HG03159 (cell line): ENCODE measurements at regions not wholly inside any gene's neighbourhood (a gene's known extent, or its start where the extent isn't known, plus 50 kb on each side); places are given as distances from the start of the nearest gene placed in this dataset.

Experiments used
- ATAC-seq: cut with Tn5 transposase; IDR thresholded peaks from one replicate; pipeline ENCODE4 v1.9.1; 2021; ENCODE audit warnings: mild to moderate bottlenecking, moderate library complexity; ENCODE audit not compliant: unreplicated experiment

DNA sequence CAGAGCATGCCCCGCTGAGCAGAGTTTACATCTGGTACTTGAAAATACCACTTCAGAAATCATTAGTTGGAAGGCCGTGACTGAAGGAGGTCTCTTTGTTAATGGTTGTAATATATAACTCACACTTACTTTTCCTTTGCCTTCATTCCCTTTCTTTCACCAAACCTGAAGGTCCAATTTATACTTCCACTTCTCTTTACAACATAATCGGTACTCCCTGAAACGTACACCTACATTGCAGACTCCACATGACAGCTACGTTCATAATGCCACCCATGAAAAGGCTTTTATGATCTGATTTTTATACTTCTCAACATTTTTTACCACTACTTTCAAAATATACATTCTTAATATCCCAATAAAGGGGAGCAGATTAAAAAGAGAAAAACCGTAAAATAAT lies 298.7 kb downstream of the C4orf33 start:
- ATAC-seq, result no peak

DNA sequence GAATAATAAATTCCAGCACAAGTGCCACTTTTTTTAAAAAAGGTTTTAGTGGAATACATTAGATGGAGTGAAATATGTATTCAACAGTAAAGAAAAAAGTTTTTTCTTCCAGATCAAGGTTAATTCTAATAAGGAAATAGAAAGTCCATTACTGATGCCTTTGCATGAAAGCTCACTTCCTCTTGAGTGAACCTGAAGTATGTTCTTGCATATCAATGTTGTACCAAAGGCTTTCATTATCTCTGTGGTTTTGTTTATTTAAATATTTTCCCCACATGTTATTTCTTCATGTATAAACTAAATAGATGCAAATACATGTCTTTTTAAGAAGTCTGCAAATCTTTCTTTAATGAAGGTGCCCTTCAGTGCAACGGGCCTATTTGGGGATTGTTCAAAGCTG lies 307.9 kb downstream of the C4orf33 start:
- ATAC-seq, result no peak

DNA sequence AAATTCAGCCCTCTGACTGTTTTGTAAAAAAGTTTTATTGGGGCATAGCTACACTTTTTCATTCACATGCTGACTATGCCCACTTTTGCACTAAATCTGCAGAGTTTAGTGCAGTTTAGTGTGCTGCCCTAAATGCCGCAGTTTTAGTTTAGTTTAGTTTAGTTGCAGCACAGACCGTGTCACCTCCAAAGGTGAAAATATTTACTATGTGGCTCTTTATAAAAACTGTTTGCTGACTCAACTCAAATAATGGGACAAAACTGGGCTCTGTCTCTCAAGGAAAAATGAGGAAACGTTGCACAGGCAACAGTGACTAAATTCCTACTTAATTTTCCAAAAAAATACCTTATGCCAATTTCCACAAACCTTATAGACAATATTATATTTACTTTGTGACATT lies 314.2 kb downstream of the C4orf33 start:
- ATAC-seq, result no peak

DNA sequence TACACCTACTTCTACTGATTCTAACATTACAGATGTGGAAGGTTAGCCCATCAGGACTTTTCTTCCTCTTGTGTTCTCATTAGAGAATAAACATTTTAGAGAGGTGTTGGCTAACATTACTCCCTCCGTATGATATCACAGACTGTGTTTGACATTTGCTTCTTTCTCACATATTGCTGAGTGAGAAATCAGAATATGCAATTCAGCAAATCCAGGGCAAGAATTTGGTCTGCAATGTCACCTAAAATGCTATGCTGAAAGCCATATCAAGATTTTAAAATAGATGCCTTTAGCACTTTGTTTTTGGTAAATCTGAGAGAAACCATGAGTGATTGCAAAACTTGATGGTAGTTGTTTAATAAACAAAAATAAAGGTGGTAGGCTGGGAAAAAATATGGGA lies 319.1 kb downstream of the C4orf33 start:
- ATAC-seq, result no peak

DNA sequence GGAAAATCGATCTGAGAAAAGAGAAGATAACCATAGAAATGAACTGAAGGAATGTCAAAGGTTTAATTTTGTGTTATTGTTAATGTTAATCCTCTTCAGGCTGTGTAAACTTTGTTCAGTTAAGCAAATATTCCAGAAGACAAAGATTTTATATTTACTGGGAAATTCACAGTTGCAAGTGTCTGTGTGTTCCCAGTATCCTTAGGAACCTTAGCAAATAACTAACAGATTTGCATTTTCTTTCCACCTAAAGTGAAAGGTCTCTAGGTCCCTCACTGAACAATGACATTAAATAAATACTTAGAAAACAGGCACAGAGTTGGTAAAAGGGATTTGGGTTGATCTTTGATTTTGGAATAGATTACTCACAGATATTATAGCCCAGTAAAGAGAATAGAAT lies 324.7 kb downstream of the C4orf33 start:
- ATAC-seq, result no peak

DNA sequence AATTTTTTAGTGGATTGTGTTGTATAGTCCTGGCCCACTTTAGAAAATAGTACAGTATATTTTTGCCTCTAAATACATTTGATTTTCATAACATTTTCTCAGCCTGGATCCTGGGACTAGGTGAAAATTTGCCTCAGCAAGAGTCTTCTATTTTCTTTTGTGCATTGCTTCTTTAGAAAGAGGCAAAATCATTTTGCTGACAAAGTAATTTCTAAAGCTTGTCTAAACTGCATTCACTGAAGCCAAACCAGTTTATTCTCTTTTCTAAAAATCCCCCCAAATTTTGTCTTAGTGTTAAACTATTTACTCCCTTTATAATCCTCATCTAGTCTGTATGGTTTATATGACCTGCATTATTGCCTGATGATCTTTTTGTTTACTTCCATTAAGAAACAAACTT lies 326.3 kb downstream of the C4orf33 start:
- ATAC-seq, result no peak

DNA sequence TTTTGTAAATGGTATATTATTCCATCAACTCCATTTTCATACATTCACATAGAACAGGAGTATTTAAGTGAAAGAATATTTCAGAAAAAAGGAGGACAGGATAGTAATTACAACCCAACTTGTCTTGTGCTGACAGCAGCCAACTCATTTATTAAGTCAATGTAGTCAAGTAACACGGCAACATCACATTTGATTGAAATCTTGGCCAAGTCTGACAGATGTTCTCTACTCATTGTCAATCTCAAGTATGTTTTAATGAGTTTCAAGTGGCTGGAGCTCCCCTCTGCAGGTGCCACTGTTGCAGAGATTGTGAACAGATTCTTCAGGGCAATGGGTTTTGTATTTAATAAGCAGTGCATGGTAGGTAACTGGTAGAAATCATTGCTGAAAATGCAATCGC lies 332.5 kb downstream of the C4orf33 start:
- no peak for ATAC-seq

DNA sequence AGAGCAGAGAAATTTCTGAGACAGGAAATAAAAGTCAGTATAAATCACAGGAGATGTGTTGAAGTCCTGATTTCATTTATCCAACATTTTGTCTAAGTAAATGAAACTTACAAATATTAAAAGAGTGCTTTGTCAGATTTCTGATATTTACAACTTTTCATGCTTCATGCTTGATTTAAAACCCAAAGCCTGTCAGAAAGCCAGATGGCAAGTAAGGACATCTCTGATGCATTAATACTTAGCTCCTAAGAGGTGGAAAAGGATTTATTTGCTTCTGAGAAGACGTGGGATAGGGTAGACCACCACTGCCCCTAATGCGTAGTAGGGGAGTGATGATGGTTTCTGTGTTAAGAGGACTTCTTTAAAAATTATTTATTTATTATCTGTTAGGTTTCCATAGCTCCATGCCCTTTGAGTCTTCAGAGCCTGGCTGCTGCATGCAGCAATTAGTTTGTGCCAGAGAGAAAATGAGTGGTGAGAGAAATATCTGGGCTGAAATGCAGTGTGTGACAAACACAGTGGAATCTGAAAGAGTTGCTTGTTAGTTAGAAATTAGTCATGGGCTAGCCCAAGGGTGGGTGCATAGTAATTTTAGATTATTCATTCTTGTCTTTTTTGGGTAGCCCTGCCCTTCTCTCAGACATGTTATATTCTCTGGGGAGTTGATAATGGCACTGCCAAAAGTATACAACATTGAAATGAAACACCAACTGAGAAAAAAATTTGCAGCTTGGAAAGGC lies 333.8 kb downstream of the C4orf33 start:
- no peak for ATAC-seq

DNA sequence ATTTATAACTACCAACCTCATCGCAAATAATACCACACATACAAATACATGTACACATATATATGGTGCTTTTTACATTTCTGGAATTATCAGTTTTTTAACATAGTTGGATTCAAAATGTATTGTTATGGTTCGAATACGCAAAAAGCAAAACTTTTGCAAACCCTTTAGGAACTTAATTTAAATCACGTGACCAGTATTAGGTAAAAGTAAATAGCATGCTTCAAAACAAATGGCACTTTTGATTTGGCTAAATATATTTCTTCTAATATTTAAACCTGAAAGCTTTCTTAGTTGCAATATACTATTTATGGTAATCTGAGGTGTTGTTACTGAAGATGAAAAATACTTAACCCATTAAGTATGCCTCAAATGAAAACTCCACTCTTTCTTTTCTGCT lies 341.4 kb downstream of the C4orf33 start:
- ATAC-seq, result no peak

DNA sequence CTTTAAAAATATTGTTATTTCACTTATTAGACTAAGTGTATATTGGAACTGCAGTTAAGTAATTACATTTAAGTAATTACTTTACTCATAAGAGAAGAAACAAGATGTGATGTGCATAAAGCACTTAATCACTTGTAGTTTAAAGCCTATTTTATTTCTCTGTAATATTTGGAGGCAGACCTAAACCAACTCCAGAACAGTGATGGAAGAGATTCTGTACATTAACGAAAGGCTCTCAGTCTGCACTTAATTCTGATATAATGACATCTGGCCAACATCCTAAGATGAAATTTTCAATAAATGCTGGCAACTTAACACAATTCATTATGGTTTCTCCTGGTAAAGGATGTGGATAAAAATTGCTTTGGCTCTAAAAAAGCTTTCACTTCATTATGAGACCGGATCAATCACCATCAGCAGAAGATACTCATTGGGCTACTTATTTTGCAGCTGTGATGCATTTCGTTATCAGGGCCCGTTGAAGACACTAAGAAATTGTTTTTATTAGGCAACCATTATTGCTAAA lies 342.6 kb downstream of the C4orf33 start:
- ATAC-seq, result no peak

DNA sequence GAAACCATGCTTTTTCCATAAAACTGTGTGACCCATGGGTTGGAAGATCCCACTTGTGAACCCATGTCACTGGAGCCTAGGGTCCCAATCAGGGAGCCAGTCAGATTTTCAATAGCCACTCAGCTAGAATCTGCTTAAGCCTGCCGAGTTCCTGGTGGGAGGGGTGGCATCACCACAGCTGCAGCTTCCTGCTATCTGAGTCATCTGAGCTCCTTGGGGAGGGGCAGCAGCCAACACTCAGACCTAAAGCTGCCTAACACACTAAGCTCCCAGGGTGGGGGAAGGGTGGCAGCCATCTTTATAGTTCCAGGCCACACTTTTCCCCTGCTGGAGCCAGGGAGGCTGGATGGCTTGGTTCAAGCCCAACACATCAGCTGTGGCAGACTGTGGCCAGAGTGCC lies 350.1 kb downstream of the C4orf33 start:
- ATAC-seq, result no peak

DNA sequence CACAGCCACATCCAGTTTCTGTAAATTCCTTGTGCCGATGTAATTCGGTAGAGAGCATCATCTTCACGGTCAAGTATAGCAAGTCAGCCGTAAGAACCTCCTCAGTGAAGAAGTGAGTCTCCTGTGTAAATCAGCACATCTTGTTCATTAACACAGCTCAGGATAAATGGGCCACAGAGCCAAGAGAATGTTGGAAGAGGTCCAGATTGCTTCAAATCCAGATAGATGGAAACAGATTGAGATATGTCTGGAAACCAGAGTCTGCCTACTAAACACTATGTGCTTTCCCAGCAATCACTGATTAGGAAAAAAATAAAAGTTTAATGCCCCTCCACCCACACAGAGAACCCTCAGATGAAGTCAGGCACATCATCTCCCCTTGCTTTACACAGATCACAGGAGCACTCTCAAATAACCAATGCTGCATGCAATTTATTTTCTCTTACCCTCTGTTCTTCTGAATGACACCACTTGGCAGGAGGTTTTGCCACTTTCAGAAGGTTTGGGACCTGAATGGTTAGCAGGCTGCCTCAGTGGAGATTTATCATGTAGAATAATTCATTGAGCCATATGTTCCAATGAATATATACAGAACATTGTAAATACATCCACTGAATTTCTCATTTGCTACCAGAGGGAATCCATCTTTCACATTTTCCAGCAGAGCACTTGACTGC lies 357.7 kb downstream of the C4orf33 start:
- no peak for ATAC-seq

DNA sequence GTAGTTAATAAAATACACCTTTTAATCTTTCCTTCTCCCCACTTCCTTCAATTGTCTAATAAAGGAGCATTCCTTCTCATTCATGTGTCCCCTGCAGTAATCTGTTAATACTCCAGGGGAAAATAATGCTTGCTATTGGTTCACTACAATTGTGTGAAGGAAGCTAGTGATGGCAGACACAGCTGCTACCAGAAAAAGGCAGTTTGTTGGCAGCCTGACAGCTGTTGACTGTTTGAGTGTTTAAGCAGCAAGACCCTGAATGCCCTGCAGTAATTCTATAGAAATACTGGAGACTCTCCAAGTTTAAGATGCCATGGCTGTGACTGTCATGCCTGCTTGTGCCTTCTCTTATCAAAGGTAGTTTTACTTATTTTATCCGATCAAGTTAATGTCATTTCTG lies 359.5 kb downstream of the C4orf33 start:
- no peak for ATAC-seq

DNA sequence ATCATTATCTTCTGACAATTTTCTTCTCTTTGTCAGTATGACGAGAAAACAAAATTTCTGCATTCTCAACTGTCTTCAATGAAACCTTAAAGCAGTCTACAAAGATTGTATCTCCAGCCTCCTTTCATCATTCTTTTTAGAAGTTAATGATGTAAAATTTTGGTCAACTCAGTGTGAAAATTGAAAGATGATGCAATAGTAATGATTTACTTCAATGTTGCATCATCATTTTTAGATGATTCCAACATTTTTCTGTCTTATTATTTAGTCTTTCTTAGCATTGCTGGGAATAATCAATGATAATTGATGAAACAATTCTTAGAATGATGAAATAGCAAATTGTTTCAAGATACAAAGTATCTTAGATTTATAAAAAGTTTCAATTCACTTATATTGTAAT lies 372.7 kb downstream of the C4orf33 start:
- ATAC-seq, result no peak

DNA sequence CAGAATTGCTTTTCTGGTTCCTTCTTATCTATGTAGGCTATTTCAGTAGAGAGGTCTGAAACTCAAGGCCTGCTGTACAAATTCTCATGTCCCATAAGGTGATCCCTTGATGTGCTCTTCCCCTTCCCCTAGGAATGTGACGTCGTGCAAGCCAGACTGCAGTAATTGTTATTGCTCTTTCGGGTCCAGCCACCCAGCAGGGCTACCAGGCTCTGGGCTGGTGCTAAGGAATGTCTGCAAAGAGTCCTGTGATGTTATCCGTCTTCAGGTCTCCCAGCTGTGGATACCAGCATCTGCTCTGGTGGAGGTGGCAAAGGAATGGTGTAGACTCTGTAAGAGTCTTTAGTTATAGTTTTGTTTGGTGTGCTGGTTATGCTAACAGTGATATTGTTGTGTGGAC lies 378.7 kb downstream of the C4orf33 start:
- no peak for ATAC-seq

DNA sequence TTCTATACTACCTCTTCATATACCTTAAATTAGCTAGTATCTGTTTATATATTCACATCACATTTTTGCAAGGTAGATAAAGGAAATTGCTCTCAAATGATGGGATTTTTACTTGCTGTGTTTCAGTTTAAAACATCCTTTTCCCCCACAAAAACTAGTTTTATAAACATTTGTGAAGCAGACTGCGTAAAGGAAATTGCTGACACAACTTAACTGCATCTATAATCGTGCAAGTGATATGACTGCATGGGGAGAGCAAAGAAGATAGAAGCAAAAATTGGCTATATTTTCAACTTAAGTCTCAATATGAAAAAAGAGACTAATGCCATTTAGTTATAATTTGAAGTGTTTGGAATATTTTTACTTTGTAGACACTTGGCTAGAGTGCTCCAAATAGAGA lies 385.2 kb downstream of the C4orf33 start:
- ATAC-seq, result no peak

DNA sequence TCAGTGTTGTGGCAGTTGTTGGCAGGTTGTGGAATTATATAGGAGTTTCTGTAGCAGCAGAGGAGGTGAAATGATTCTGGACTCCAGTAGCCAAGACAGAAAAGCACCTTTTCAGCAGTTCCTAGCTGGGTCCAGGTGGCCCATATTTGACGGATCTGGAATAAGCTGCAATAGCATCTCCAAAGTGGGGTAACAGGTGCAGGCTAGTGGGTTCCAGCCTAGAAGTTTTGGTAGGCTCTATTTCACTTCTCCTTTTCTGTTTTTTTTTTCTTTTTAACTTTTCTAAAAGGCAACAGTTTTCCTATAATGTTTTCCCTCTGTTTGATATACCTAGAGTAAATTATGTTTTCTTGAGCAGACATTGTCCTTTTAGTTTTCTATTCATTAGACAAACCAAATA lies 392.5 kb downstream of the C4orf33 start:
- no peak for ATAC-seq

DNA sequence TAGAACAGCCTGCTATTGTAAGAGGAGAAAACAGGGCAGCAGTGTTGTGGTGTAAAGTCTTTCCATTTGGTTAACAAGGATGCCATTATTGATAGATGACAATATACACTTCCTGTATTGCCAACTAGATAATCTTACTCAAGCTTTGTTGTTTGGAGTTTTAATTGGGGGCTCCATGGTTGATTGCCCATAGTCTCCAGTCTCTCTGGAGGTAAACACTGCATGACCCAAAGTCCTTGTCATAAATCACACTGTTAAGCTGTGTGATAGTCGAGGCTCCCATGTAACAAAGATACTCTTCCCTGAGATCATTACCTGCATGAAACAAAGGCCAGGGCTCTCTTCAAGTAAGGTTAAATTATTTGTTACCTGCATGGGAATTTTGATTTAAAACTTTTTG lies 394.6 kb downstream of the C4orf33 start:
- ATAC-seq, result no peak

DNA sequence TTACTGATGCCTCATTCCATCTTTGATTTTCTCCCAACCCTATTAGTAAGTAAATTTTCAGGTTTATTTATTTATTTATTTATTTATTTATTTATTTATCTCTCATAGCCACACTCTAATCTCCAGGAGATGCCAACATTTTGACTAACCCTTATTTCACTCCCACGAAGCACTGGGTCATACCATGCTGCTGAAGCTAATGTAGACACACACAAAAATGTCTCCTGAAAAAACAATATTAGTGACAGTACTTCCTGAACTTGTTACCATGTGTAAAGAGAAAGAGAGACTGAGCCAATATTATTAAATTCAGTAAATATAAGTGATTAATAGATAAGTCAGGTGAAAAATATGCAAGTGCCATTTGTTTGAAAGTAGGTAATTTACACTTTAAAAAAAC lies 402.7 kb downstream of the C4orf33 start:
- no peak for ATAC-seq

DNA sequence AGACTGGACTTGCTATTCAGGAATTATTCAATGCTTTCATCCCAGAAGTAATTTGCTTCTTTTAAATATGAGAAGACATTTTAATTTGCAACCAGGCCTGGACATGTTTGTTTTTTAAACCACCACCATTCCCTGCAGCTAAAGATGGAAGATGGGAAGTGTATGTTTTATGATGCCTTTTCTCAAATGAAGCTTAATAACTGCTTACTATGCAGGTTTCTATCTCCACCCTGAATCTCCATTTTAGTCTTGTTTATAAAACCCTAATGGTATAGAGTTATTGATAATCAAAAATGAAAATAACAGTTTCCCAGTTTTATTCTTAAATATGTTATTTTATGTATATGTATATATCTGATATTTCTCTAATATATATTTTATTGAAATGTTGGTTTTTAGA lies 418.9 kb downstream of the C4orf33 start:
- no peak for ATAC-seq

DNA sequence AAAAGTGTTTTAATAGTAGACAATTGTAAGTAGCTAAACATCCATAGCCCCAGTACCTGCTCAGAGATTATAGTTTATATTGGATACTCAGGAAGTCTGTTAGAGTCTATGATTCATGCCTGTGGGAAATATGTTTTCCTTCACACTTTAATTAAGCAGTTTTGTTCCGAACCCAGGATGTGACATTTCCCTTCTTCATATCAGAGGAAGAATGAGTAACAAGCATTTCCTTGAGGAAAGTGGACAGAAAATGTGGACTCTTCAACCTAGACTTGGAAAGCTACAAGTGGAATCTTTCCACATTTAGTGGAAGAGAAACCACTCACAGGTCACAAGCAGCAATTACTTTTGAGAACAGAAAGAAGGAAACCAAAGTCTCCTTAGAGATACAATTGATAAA lies 419.4 kb downstream of the C4orf33 start:
- ATAC-seq, result no peak

DNA sequence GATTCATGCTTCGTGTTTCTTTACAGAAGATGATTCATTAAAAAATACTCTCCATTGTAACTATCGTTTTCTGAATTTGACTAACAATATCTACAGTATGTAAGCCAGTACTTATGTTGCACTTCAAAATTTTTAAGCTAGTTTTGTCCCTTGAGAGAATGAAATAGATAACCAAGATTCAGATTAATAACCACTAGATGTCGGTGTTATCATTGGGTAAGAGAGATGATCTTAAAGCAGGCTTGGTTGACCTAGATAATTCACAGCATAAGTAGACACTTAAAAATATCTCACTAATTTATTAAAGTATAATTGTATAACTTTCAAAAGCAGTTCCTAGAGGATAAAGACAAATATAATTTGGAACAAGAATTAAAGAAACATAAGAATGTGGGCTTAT lies 430.9 kb downstream of the C4orf33 start:
- no peak for ATAC-seq

DNA sequence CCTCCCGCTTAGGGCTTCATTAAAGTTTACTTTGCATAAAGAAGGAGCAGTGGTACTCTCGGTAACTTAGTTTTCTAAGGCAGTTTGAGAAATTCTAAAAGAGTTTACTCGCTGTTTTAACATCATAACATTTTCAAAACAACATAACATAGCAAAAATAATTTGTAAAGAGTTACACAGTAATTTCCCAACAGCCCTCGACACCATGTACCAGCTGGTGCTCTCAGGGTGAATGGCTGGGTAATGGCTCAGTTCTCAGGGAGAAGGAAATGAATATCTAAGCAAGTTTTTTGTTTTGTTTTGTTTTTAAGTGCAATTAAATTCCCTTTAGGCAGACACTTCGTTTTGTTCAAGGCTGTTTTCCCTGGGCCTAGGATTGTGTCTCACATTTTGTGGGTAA lies 435.3 kb downstream of the C4orf33 start:
- ATAC-seq, result no peak
